ENCODE measurements at regions not wholly inside any gene's neighbourhood (a gene's known extent, or its start where the extent isn't known, plus 50 kb on each side); places are given as distances from the start of the nearest gene placed in this dataset.

GRCh38 chr11:56909080-56909479 lies 79.6 kb upstream of the OR5AK2 start:
- Mint-ChIP-seq H3K4me3 (no peak overlapping the region), H3K27ac (no peak overlapping the region), H3K9me3 (no peaks in the 10 kb centered on the region), H3K36me3 (no peaks in the 10 kb centered on the region), H3K4me1 (ENCODE audit: unreplicated experiment) (no peaks in the 10 kb centered on the region), H3K27me3 (no peaks in the 10 kb centered on the region)
- TF ChIP-seq CTCF (conservative IDR thresholded peaks at IDR 0.05) = no peak
- DNase-seq (ENCODE audit: extremely low spot score, unreplicated experiment) = no peak

DNA sequence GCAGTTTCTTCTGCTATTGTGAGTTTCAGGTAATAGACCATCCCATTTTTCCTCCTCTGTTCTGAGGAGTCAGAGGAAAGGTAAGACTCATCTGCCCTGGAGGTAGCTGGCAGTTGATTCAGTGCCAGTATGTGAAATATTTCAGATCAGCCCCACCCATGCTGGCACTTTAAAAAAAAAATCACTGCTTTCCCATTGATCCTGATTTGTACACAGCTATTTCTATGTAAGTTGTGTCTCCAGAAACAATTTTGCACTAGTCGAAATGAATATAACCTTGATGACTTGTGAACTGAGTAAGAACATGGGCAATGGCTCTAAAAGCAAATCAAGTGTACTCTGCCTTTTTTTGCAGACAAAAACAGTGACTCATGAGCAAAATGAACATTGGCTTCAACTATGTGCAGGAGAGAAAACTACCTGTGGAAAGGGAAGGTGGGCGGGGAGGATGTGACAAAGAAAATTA lies 82.0 kb upstream of the OR5AK2 start:
- H3K36me3 Mint-ChIP-seq = no peaks in the 10 kb centered on the region
- H3K4me3 Mint-ChIP-seq = no peak overlapping the region
- no peaks in the 10 kb centered on the region for H3K9me3 Mint-ChIP-seq
- TF ChIP-seq CTCF (conservative IDR thresholded peaks at IDR 0.05) = no peak
- DNase-seq (ENCODE audit: extremely low spot score, unreplicated experiment) = no peak
- H3K27me3 Mint-ChIP-seq = no peaks in the 10 kb centered on the region
- peak overlapping the region; percentile 59 for H3K27ac Mint-ChIP-seq
- H3K4me1 Mint-ChIP-seq (ENCODE audit: unreplicated experiment) = no peaks in the 10 kb centered on the region

- H3K9me3 Mint-ChIP-seq = no peaks in the 10 kb centered on the region
- no peaks in the 10 kb centered on the region for H3K4me1 Mint-ChIP-seq (ENCODE audit: unreplicated experiment)
- DNase-seq (ENCODE audit: extremely low spot score, unreplicated experiment) = no peak
- H3K4me3 Mint-ChIP-seq = no peak overlapping the region
- H3K27me3 Mint-ChIP-seq = no peaks in the 10 kb centered on the region
- TF ChIP-seq CTCF (conservative IDR thresholded peaks at IDR 0.05) = no peak
- no peak overlapping the region for H3K27ac Mint-ChIP-seq
- no peaks in the 10 kb centered on the region for H3K36me3 Mint-ChIP-seq
These were observed 82.8 kb upstream of the OR5AK2 start for GRCh38 chr11:56905936-56906335.

DNA sequence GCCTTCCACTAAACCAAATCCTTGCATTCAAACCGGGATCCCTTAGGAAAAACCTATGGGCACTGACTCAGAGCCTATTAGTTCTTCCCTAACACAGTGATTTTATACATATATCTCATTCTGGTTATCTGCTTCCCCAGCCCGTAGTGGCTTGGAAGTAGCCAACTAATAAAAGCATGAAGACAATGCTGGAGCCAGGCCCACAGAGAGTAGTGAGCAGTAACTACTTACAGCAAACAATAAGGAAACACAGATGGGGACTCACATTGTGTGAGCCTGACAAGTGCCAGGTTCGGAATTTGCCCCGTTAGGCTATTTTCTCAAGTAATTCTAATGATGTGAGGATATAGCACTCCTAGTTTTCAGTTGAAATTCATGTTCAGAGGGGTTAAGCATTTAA lies 83.3 kb upstream of the OR5AK2 start:
- TF ChIP-seq CTCF (conservative IDR thresholded peaks at IDR 0.05) = no peak
- DNase-seq (ENCODE audit: extremely low spot score, unreplicated experiment) = no peak
- no peaks in the 10 kb centered on the region for H3K36me3 Mint-ChIP-seq
- H3K4me3 Mint-ChIP-seq = no peak overlapping the region
- no peaks in the 10 kb centered on the region for H3K4me1 Mint-ChIP-seq (ENCODE audit: unreplicated experiment)
- no peaks in the 10 kb centered on the region for H3K9me3 Mint-ChIP-seq
- no peak overlapping the region for H3K27ac Mint-ChIP-seq
- no peaks in the 10 kb centered on the region for H3K27me3 Mint-ChIP-seq

DNA sequence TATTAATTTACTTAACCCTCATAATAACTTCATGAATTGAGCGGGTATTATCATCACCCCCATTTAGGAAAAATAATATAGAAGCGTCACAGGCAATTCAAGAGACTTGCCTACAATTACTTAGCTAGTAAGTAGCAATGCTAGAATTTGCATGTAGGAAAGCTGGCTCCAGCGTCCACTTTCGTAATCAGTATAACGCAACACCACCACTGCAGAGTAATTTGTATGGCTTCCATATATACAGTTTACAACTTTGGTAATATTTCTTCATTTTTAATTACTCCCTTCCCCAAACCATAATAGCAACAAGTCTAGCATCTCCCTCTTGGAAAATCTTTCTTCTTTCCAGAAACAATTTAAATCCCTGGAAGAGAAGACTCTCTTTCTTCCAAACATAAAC lies 89.9 kb upstream of the OR5AK2 start:
- no peak overlapping the region for H3K27ac Mint-ChIP-seq
- no peak overlapping the region for H3K4me3 Mint-ChIP-seq
- no peaks in the 10 kb centered on the region for H3K36me3 Mint-ChIP-seq
- peaks cover 7% of the 10 kb centered on the region for H3K27me3 Mint-ChIP-seq
- no peak for DNase-seq (ENCODE audit: extremely low spot score, unreplicated experiment)
- H3K9me3 Mint-ChIP-seq = no peaks in the 10 kb centered on the region
- TF ChIP-seq CTCF (conservative IDR thresholded peaks at IDR 0.05) = no peak
- H3K4me1 Mint-ChIP-seq (ENCODE audit: unreplicated experiment) = no peaks in the 10 kb centered on the region

Measured in type B pancreatic cell (in vitro differentiated cells).